SIG-M5 treated with dmso at 0.1 percent for 504 hours (cell line): ENCODE measurements at regions not wholly inside any gene's neighbourhood (a gene's known extent, or its start where the extent isn't known, plus 50 kb on each side); places are given as distances from the start of the nearest gene placed in this dataset.
"Not testable (repeated sequence)": the region's sequence is repeated elsewhere in the genome, so short reads cannot be mapped to it uniquely, and the experiment has no call there.

ENCODE experiments used
- DNase-seq: peaks from one replicate; lab custom pipeline; 2025; ENCODE audit not compliant: unreplicated experiment; lab: John Stamatoyannopoulos, UW

- no peak for DNase-seq
Observed at GRCh38 chr11:130526846-130527245, 78.4 kb downstream of the ADAMTS15 start.

- peak; percentile 13 for DNase-seq
Observed at GRCh38 chr11:130527636-130528297, 79.3 kb downstream of the ADAMTS15 start.

- DNase-seq = no peak
Observed at GRCh38 chr11:130528298-130529261, 80.1 kb downstream of the ADAMTS15 start.

- no peak for DNase-seq
Observed at GRCh38 chr11:130529366-130529765, 80.9 kb downstream of the ADAMTS15 start.

- DNase-seq = no peak
Observed at GRCh38 chr11:130531061-130531460, 82.6 kb downstream of the ADAMTS15 start.

GRCh38 chr11:130533113-130533798 lies 84.8 kb downstream of the ADAMTS15 start:
- no peak for DNase-seq

GRCh38 chr11:130533871-130534270 lies 85.4 kb downstream of the ADAMTS15 start:
- DNase-seq = no peak

- no peak for DNase-seq
Observed at GRCh38 chr11:130534551-130534950, 86.1 kb downstream of the ADAMTS15 start.

GRCh38 chr11:130535520-130535919 lies 87.1 kb downstream of the ADAMTS15 start:
- DNase-seq = no peak

GRCh38 chr11:130536106-130537040 lies 87.9 kb downstream of the ADAMTS15 start:
- DNase-seq = no peak

GRCh38 chr11:130539680-130540079 lies 91.2 kb downstream of the ADAMTS15 start:
- not testable (repeated sequence) for DNase-seq

GRCh38 chr11:130544266-130544665 lies 95.8 kb downstream of the ADAMTS15 start:
- no peak for DNase-seq

GRCh38 chr11:130545449-130546072 lies 97.1 kb downstream of the ADAMTS15 start:
- DNase-seq = no peak

GRCh38 chr11:130546438-130546837 lies 98.0 kb downstream of the ADAMTS15 start:
- DNase-seq = no peak

GRCh38 chr11:130546901-130547694 lies 98.7 kb downstream of the ADAMTS15 start:
- DNase-seq = no peak

GRCh38 chr11:130547761-130548490 lies 99.5 kb downstream of the ADAMTS15 start:
- no peak for DNase-seq

- no peak for DNase-seq
Observed at GRCh38 chr11:130548491-130548833, 100.0 kb downstream of the ADAMTS15 start.

GRCh38 chr11:130549393-130549999 lies 101.1 kb downstream of the ADAMTS15 start:
- no peak for DNase-seq
